Mesendoderm (in vitro differentiated cells): ENCODE measurements at regions not wholly inside any gene's neighbourhood (a gene's known extent, or its start where the extent isn't known, plus 50 kb on each side); places are given as distances from the start of the nearest gene placed in this dataset.

ENCODE experiments used
- DNase-seq: peaks from one replicate; pipeline ENCODE4 v3.0.0; 2013
- H2AK5ac ChIP-seq: 2 replicates; pipeline ENCODE4 v1.6.1; 2013; ENCODE audit warnings: low read length, inconsistent platforms
- H2BK120ac ChIP-seq: 2 replicates; pipeline ENCODE4 v1.6.1; 2013; ENCODE audit warnings: low read depth, mild to moderate bottlenecking, low read length, moderate library complexity, mixed read lengths
- H2BK15ac ChIP-seq: replicated peaks from 2 replicates; pipeline ENCODE4 v1.6.1; 2013; ENCODE audit warnings: low read depth, mild to moderate bottlenecking, moderate library complexity
- H2BK5ac ChIP-seq: 2 replicates; pipeline ENCODE4 v1.6.1; 2013; ENCODE audit warnings: low read length, inconsistent platforms
- H3K18ac ChIP-seq: 2 replicates; pipeline ENCODE4 v1.6.1; 2013; ENCODE audit warnings: mild to moderate bottlenecking, low read length, mixed read lengths
- H3K23ac ChIP-seq: one replicate; pipeline ENCODE4 v1.6.1; 2013; ENCODE audit warnings: low read length
- H3K27ac ChIP-seq: 2 replicates; pipeline ENCODE4 v1.5.1; 2013; ENCODE audit warnings: low read depth, mild to moderate bottlenecking, inconsistent platforms, low read length, moderate library complexity
- H3K27me3 ChIP-seq: 2 replicates; pipeline ENCODE4 v1.6.1; 2013; ENCODE audit warnings: low read length, control low read depth, mild to moderate bottlenecking, inconsistent platforms; ENCODE audit not compliant: insufficient read depth, poor library complexity
- H3K36me3 ChIP-seq: 2 replicates; pipeline ENCODE4 v1.6.1; 2013; ENCODE audit warnings: low read length, inconsistent platforms; ENCODE audit not compliant: control insufficient read depth, insufficient read depth
- H3K4ac ChIP-seq: one replicate; pipeline ENCODE4 v1.6.1; 2013; ENCODE audit warnings: low read depth, mild to moderate bottlenecking, low read length, moderate library complexity
- H3K4me1 ChIP-seq: 2 replicates; pipeline ENCODE4 v1.6.1; 2013; ENCODE audit warnings: low read depth, low read length, inconsistent platforms; ENCODE audit not compliant: control insufficient read depth
- H3K4me2 ChIP-seq: 2 replicates; pipeline ENCODE4 v1.6.1; 2013; ENCODE audit warnings: low read length
- H3K4me3 ChIP-seq: 2 replicates; pipeline ENCODE4 v1.5.1; 2013; ENCODE audit warnings: mild to moderate bottlenecking, low read length
- H3K56ac ChIP-seq: one replicate; pipeline ENCODE4 v1.6.1; 2013; ENCODE audit warnings: low read length
- H3K79me1 ChIP-seq: 2 replicates; pipeline ENCODE4 v1.6.1; 2013; ENCODE audit warnings: low read length, inconsistent platforms
- H3K79me2 ChIP-seq: 2 replicates; pipeline ENCODE4 v1.6.1; 2013; ENCODE audit warnings: mild to moderate bottlenecking, low read length; ENCODE audit not compliant: control insufficient read depth, insufficient read depth
- H3K9ac ChIP-seq: 2 replicates; pipeline ENCODE4 v1.6.1; 2013; ENCODE audit warnings: low read length, inconsistent platforms
- H4K5ac ChIP-seq: one replicate; pipeline ENCODE4 v1.6.1; 2013; ENCODE audit warnings: low read length
- H4K8ac ChIP-seq: one replicate; pipeline ENCODE4 v1.6.1; 2013; ENCODE audit warnings: low read depth, mild to moderate bottlenecking, control low read depth, low read length, moderate library complexity
- WGBS: extraction: QIAGEN DNeasy Blood & Tissue Kit; methylation state at CpG from one replicate; pipeline ENCODE4 v1.1.7; 2013; ENCODE audit warnings: low lambda C conversion rate, missing lambda C conversion rate; ENCODE audit not compliant: insufficient coverage; ENCODE audit errors: extremely low coverage; 5-methylcytosine and 5-hydroxymethylcytosine counted together

DNA sequence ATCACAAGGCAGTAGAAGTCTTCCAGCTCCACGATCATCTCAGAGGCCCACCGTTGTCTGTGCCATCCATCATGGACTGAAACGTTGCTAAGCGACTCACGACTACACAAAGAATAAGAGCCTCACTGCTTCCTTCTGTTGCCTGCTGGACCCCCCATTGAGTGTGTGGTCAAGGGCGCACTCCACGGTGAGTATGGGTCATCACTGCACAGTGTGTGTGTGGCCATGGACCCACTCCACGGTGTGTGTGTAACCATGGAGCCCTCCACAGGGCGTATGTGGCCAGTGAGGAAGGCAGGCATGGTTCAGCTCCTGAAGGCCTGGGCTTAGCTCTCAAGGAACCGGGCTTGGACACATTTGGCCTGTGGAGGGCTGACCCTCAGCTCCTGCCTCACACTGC lies 123.4 kb upstream of the AFDN start:
- H2AK5ac ChIP-seq: no peak overlapping the region
- WGBS: no CpG with 5 or more reads among the region's 10 CpGs
- no peak overlapping the region for H3K4me3 ChIP-seq
- H4K8ac ChIP-seq: no peak overlapping the region
- H3K79me2 ChIP-seq: no peaks in the 10 kb centered on the region
- no peak overlapping the region for H3K4ac ChIP-seq
- H2BK5ac ChIP-seq: no peak overlapping the region
- no peak overlapping the region for H3K9ac ChIP-seq
- H3K4me2 ChIP-seq: no peak overlapping the region
- H3K4me1 ChIP-seq: peaks cover 9% of the 10 kb centered on the region
- no peaks in the 10 kb centered on the region for H3K79me1 ChIP-seq
- peak overlapping the region; percentile 2 for H3K56ac ChIP-seq
- H4K5ac ChIP-seq: no peak overlapping the region
- no peaks in the 10 kb centered on the region for H3K27me3 ChIP-seq
- H3K23ac ChIP-seq: no peak overlapping the region
- H2BK120ac ChIP-seq: no peak overlapping the region
- H3K36me3 ChIP-seq: no peaks in the 10 kb centered on the region
- DNase-seq: no peak
- no peak overlapping the region for H2BK15ac ChIP-seq
- H3K18ac ChIP-seq: no peak overlapping the region
- H3K27ac ChIP-seq: no peak overlapping the region

- H3K4me3 ChIP-seq: no peak overlapping the region
- no peak overlapping the region for H3K4ac ChIP-seq
- H3K36me3 ChIP-seq: no peaks in the 10 kb centered on the region
- no peaks in the 10 kb centered on the region for H3K27me3 ChIP-seq
- no peak overlapping the region for H3K18ac ChIP-seq
- H4K8ac ChIP-seq: no peak overlapping the region
- no peak overlapping the region for H3K9ac ChIP-seq
- no peak overlapping the region for H3K4me2 ChIP-seq
- no peak overlapping the region for H2BK5ac ChIP-seq
- no CpG with 5 or more reads among the region's 10 CpGs for WGBS
- no peak overlapping the region for H3K27ac ChIP-seq
- no peak overlapping the region for H4K5ac ChIP-seq
- H3K79me1 ChIP-seq: no peaks in the 10 kb centered on the region
- H3K23ac ChIP-seq: no peak overlapping the region
- no peak overlapping the region for H2BK15ac ChIP-seq
- H2BK120ac ChIP-seq: no peak overlapping the region
- no peaks in the 10 kb centered on the region for H3K79me2 ChIP-seq
- peaks cover 9% of the 10 kb centered on the region for H3K4me1 ChIP-seq
- DNase-seq: no peak
- H2AK5ac ChIP-seq: no peak overlapping the region
- peak overlapping the region; percentile 2 for H3K56ac ChIP-seq
These were observed 122.9 kb upstream of the AFDN start for GRCh38 chr6:167703781-167704180.

DNA sequence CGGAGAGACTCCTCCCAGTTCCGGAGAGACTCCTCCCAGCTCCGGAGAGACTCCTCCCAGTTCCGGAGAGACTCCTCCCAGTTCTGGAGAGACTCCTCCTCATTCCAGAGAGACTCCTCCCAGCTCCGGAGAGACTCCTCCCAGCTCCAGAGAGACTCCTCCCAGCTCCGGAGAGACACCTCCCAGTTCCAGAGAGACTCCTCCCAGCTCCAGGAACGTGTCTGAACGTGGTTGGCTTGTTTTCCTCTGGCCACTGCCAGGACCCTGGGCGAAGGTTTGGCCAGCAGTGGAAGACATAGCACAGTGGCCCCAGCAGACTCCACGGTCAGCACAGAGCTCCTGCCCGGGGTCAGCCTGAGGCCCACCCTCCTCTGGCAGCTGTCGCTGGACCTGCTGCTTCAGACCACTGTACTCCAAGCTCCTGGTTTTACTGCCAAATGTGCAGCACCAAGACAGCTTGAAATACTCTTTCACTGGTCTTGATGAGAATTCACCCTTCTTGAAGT lies 122.3 kb upstream of the AFDN start:
- Histone ChIP-seq H3K18ac (no peak overlapping the region), H3K27ac (no peak overlapping the region), H3K4ac (no peak overlapping the region), H3K4me1 (peaks cover 5% of the 10 kb centered on the region), H3K79me1 (no peaks in the 10 kb centered on the region), H3K56ac (no peak overlapping the region), H3K4me2 (no peak overlapping the region), H3K36me3 (no peaks in the 10 kb centered on the region), H3K27me3 (no peaks in the 10 kb centered on the region), H3K4me3 (no peak overlapping the region), H3K23ac (no peak overlapping the region), H4K8ac (no peak overlapping the region), H2BK5ac (no peak overlapping the region), H2AK5ac (no peak overlapping the region), H3K9ac (no peak overlapping the region), H2BK15ac (no peak overlapping the region), H3K79me2 (no peaks in the 10 kb centered on the region), H2BK120ac (no peak overlapping the region), H4K5ac (no peak overlapping the region)
- WGBS: no CpG with 5 or more reads among the region's 12 CpGs
- DNase-seq: no peak

DNA sequence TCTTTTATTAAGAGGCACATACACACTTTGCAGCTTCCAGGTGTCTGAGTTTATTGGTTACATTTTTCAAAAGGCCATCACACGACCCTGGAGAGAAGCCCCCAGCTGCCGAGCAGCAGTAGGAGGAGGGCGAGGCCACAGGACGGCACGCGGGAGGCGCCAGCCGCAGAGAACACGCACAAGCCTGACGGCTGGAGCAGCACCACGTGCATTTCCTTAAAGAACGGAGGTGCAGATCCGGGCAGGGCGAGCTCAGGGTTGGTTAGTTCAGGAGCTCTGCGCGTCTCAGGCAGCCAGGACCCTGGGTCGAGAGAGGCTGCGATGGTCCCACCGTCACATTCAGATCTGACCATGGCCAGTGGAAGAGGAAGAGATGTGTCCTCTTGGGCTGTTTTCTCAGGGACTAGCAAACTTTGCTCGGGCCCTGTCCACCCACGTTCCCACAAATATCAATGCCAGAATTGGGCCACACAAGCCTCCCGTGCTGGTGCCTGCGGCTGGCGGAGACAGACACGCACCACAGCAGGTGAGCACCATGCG lies 121.4 kb upstream of the AFDN start:
- no peak overlapping the region for H2BK5ac ChIP-seq
- H3K27ac ChIP-seq: no peak overlapping the region
- no peak for DNase-seq
- H3K4ac ChIP-seq: no peak overlapping the region
- H3K4me1 ChIP-seq: peaks cover under 1% of the 10 kb centered on the region
- H3K36me3 ChIP-seq: no peaks in the 10 kb centered on the region
- no peak overlapping the region for H3K18ac ChIP-seq
- WGBS: no CpG with 5 or more reads among the region's 26 CpGs
- H4K5ac ChIP-seq: no peak overlapping the region
- H3K56ac ChIP-seq: no peak overlapping the region
- no peak overlapping the region for H4K8ac ChIP-seq
- no peaks in the 10 kb centered on the region for H3K79me1 ChIP-seq
- no peak overlapping the region for H2AK5ac ChIP-seq
- no peak overlapping the region for H3K4me2 ChIP-seq
- no peak overlapping the region for H2BK120ac ChIP-seq
- no peaks in the 10 kb centered on the region for H3K79me2 ChIP-seq
- no peak overlapping the region for H3K23ac ChIP-seq
- no peak overlapping the region for H2BK15ac ChIP-seq
- H3K9ac ChIP-seq: no peak overlapping the region
- H3K27me3 ChIP-seq: no peaks in the 10 kb centered on the region
- no peak overlapping the region for H3K4me3 ChIP-seq

- H2AK5ac ChIP-seq: no peak overlapping the region
- H2BK120ac ChIP-seq: no peak overlapping the region
- H3K79me1 ChIP-seq: no peaks in the 10 kb centered on the region
- H2BK15ac ChIP-seq: no peak overlapping the region
- no peak overlapping the region for H3K23ac ChIP-seq
- H3K9ac ChIP-seq: no peak overlapping the region
- H2BK5ac ChIP-seq: no peak overlapping the region
- DNase-seq: no peak
- H4K5ac ChIP-seq: no peak overlapping the region
- peak overlapping the region; percentile 25 for H3K56ac ChIP-seq
- no peak overlapping the region for H3K4ac ChIP-seq
- H4K8ac ChIP-seq: no peak overlapping the region
- WGBS: no CpG with 5 or more reads among the region's 28 CpGs
- H3K27me3 ChIP-seq: no peaks in the 10 kb centered on the region
- no peaks in the 10 kb centered on the region for H3K36me3 ChIP-seq
- no peaks in the 10 kb centered on the region for H3K4me1 ChIP-seq
- H3K79me2 ChIP-seq: no peaks in the 10 kb centered on the region
- H3K27ac ChIP-seq: no peak overlapping the region
- no peak overlapping the region for H3K4me3 ChIP-seq
- H3K4me2 ChIP-seq: no peak overlapping the region
- H3K18ac ChIP-seq: no peak overlapping the region
These were observed 120.2 kb upstream of the AFDN start for GRCh38 chr6:167706313-167707109.
